ENCODE measurements at regions not wholly inside any gene's neighbourhood (a gene's known extent, or its start where the extent isn't known, plus 50 kb on each side); places are given as distances from the start of the nearest gene placed in this dataset.

DNA sequence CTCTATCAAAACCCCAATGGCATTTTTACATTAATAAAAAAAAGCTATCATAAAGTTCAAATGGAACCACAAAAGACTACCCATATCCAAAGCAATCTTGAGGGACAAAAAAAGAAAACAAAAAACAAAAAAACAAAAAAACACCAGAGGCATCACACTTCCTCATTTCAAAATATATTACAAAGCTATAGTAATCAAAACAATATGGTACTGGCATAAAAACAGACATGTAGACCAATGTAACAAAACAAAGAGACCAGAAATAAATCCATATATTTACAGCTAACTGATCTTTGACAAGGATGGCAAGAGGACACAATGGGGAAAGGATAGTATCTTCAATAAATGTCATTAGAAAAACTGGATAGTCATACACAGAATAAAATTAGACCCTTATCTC lies 245.1 kb upstream of the MSX2 start:
- no peaks in the 10 kb centered on the region for H3K4me1 Mint-ChIP-seq (ENCODE audit: low read depth)
- TF ChIP-seq, protein P1, sequence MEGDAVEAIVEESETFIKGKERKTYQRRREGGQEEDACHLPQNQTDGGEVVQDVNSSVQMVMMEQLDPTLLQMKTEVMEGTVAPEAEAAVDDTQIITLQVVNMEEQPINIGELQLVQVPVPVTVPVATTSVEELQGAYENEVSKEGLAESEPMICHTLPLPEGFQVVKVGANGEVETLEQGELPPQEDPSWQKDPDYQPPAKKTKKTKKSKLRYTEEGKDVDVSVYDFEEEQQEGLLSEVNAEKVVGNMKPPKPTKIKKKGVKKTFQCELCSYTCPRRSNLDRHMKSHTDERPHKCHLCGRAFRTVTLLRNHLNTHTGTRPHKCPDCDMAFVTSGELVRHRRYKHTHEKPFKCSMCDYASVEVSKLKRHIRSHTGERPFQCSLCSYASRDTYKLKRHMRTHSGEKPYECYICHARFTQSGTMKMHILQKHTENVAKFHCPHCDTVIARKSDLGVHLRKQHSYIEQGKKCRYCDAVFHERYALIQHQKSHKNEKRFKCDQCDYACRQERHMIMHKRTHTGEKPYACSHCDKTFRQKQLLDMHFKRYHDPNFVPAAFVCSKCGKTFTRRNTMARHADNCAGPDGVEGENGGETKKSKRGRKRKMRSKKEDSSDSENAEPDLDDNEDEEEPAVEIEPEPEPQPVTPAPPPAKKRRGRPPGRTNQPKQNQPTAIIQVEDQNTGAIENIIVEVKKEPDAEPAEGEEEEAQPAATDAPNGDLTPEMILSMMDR (IDR thresholded peaks at IDR 0.05) = no peak
- no peaks in the 10 kb centered on the region for H3K27me3 Mint-ChIP-seq (ENCODE audit: insufficient read depth)
- no peak overlapping the region for H3K4me3 Mint-ChIP-seq
- DNase-seq = no peak
- H3K27ac Mint-ChIP-seq = no peak overlapping the region
- no peaks in the 10 kb centered on the region for H3K36me3 Mint-ChIP-seq (ENCODE audit: low read depth)
- H3K9me3 Mint-ChIP-seq = peaks cover 50% of the 10 kb centered on the region

DNA sequence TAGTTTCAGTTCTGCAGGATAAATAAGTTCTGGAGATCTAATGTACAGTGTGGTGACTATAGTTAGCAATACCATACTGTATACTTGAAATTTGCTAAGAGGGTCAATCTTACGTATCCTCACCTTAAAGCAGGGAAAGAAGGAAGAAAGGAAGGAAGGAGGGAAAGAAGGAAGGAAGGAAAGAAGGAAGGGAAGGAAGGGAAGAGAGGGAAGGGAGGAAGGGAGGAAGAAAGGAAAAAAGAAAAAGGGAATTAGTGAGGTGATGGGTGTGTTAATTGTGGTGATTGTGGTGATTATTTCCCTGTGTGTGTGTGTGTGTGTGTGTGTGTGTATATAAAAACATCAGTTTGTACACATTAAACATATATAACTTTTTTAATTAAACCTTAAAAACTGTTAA lies 242.6 kb upstream of the MSX2 start:
- Mint-ChIP-seq H3K9me3 (peaks cover 59% of the 10 kb centered on the region), H3K4me1 (ENCODE audit: low read depth) (no peaks in the 10 kb centered on the region), H3K27me3 (ENCODE audit: insufficient read depth) (no peaks in the 10 kb centered on the region), H3K4me3 (no peak overlapping the region), H3K36me3 (ENCODE audit: low read depth) (no peaks in the 10 kb centered on the region), H3K27ac (no peak overlapping the region)
- TF ChIP-seq, protein P1 (IDR thresholded peaks at IDR 0.05) = no peak
- DNase-seq = no peak

DNA sequence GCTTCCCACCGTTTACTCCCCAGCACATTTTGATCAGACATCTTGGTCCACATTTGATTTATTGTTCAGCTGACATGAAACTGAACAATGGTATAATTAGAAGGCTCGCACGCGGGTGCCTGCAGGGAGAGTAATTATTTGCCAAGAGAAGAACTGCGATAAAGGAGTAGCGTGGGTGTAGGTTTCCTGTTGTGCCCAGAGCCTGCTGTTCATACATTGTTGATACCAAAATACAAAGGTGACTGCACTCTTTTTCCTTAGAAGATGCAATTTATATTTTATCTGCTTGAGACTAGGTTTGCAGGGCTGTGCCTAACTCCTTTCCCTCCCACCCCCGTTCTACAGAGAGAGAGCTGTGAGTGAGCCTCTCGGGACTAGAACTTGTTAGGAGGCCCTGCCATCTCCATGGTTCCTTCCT lies 241.8 kb upstream of the MSX2 start:
- no peak overlapping the region for H3K4me3 Mint-ChIP-seq

DNA sequence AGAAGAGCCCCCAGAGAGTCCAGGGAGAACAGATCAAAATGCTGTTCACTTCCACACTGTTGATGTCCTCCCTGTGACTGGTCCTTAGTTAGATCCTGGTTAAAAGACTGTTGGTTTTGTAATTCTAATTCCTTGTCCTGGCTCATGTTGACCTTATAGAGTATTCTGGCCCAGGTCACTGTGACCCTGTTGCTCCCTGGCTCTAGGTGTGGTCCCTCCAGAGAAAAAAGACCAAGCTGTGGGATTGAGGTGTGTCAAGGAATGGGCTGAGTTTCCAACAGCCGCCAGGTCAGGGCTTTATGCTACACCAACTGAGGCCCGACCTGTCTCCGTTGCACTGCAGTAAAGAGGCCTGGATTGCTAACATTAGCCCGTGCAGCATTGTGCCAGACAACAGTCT lies 241.0 kb upstream of the MSX2 start:
- Mint-ChIP-seq H3K27me3 (ENCODE audit: insufficient read depth) (no peaks in the 10 kb centered on the region), H3K4me1 (ENCODE audit: low read depth) (no peaks in the 10 kb centered on the region)
- TF ChIP-seq, protein P1 (IDR thresholded peaks at IDR 0.05) = no peak

More for the DNA sequence above, 241.8 kb upstream of the MSX2 start:
- Mint-ChIP-seq H3K27ac (no peak overlapping the region), H3K27me3 (ENCODE audit: insufficient read depth) (no peaks in the 10 kb centered on the region), H3K4me1 (ENCODE audit: low read depth) (no peaks in the 10 kb centered on the region), H3K9me3 (peaks cover 68% of the 10 kb centered on the region), H3K36me3 (ENCODE audit: low read depth) (no peaks in the 10 kb centered on the region)
- DNase-seq = no peak
- TF ChIP-seq, protein P1 (IDR thresholded peaks at IDR 0.05) = no peak

DNA sequence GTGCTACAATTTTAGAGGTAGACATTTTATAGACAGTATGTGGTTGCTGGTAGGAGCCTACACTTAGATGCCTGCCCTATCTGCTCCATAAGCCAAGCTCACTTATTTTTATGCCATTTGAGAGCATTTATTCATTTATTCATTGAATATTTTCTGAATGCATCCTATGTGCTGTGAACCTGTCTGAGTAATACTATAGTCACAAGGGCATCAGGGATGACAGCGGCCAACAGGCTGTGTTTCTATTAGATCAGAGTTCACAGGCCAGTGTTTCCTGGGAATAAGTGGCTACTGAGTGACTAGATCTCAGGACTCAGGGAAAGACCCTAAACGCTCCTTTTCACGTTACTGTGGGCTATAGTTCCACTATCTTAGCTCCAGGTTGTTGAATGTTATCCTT lies 235.2 kb upstream of the MSX2 start:
- DNase-seq = no peak
- no peak overlapping the region for H3K27ac Mint-ChIP-seq
- H3K9me3 Mint-ChIP-seq = peaks cover 67% of the 10 kb centered on the region
- H3K4me1 Mint-ChIP-seq (ENCODE audit: low read depth) = no peaks in the 10 kb centered on the region
- H3K4me3 Mint-ChIP-seq = no peak overlapping the region
- H3K36me3 Mint-ChIP-seq (ENCODE audit: low read depth) = peaks cover 6% of the 10 kb centered on the region
- H3K27me3 Mint-ChIP-seq (ENCODE audit: insufficient read depth) = no peaks in the 10 kb centered on the region
- TF ChIP-seq, protein P1 (IDR thresholded peaks at IDR 0.05) = no peak

More for the DNA sequence above, 241.0 kb upstream of the MSX2 start:
- Mint-ChIP-seq H3K36me3 (ENCODE audit: low read depth) (no peaks in the 10 kb centered on the region), H3K27ac (no peak overlapping the region), H3K9me3 (peaks cover 67% of the 10 kb centered on the region), H3K4me3 (no peak overlapping the region)
- no peak for DNase-seq
